ENCODE measurements at regions not wholly inside any gene's neighbourhood (a gene's known extent, or its start where the extent isn't known, plus 50 kb on each side); places are given as distances from the start of the nearest gene placed in this dataset.

DNA sequence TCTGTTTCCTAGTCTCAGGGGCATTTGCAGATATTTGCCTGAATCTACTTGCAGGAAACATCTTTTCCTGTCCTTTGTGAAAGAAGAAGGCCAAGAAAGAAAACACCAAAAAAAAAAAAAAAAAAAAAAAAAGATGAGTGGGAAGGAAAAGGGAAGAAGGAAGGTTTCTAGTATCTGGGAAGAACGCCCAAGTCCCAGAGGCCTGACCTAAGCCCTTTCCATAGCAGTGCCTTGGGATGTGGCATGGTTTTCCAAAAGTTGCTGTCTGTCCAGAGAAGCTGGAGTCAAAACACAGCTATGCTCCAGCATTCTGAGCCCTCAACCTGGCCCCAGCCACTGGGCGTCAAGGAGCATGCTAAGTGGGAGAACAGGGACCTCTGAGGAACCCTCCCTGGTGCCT, 123.5 kb downstream of the INHBB start:
- no peak for TF ChIP-seq EZH2 (IDR thresholded peaks at IDR 0.05; ENCODE audit: low read length, unreplicated experiment)
- TF ChIP-seq, protein P1, sequence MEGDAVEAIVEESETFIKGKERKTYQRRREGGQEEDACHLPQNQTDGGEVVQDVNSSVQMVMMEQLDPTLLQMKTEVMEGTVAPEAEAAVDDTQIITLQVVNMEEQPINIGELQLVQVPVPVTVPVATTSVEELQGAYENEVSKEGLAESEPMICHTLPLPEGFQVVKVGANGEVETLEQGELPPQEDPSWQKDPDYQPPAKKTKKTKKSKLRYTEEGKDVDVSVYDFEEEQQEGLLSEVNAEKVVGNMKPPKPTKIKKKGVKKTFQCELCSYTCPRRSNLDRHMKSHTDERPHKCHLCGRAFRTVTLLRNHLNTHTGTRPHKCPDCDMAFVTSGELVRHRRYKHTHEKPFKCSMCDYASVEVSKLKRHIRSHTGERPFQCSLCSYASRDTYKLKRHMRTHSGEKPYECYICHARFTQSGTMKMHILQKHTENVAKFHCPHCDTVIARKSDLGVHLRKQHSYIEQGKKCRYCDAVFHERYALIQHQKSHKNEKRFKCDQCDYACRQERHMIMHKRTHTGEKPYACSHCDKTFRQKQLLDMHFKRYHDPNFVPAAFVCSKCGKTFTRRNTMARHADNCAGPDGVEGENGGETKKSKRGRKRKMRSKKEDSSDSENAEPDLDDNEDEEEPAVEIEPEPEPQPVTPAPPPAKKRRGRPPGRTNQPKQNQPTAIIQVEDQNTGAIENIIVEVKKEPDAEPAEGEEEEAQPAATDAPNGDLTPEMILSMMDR (conservative IDR thresholded peaks at IDR 0.05; ENCODE audit: low read depth, low read length), result no peak
- TF ChIP-seq EZH2phosphoT487 (IDR thresholded peaks at IDR 0.05; ENCODE audit: borderline replicate concordance, low read length), result no peak

Data from PC-3 (cell line).